Adipocyte (in vitro differentiated cells): ENCODE measurements at regions not wholly inside any gene's neighbourhood (a gene's known extent, or its start where the extent isn't known, plus 50 kb on each side); places are given as distances from the start of the nearest gene placed in this dataset.

Experiments
- DNase-seq: peaks from one replicate; pipeline ENCODE4 v3.0.0-alpha.2; 2015; ENCODE audit warnings: low read depth
- H3K27me3 ChIP-seq: replicated peaks from 2 replicates; pipeline ENCODE4 v1.7.0; 2013; ENCODE audit warnings: mild to moderate bottlenecking, low read length, moderate library complexity; ENCODE audit not compliant: control insufficient read depth, insufficient read depth
- H3K36me3 ChIP-seq: 2 replicates; pipeline ENCODE4 v1.7.0; 2013; ENCODE audit warnings: low read length, mild to moderate bottlenecking, moderate library complexity; ENCODE audit not compliant: control insufficient read depth, insufficient read depth, severe bottlenecking
- H3K4me1 ChIP-seq: 2 replicates; pipeline ENCODE4 v1.7.0; 2013; ENCODE audit warnings: mild to moderate bottlenecking, low read length, moderate library complexity; ENCODE audit not compliant: control insufficient read depth, insufficient read depth
- H3K4me3 ChIP-seq: 2 replicates; pipeline ENCODE4 v1.7.0; 2013; ENCODE audit warnings: mild to moderate bottlenecking, low read length, moderate library complexity
- H3K9ac ChIP-seq: 2 replicates; pipeline ENCODE4 v1.7.0; 2013; ENCODE audit warnings: mild to moderate bottlenecking, low read length, moderate library complexity
- H3K9me3 ChIP-seq: 2 replicates; pipeline ENCODE4 v1.7.0; 2013; ENCODE audit warnings: mild to moderate bottlenecking, low read length, moderate library complexity; ENCODE audit not compliant: control insufficient read depth

DNA sequence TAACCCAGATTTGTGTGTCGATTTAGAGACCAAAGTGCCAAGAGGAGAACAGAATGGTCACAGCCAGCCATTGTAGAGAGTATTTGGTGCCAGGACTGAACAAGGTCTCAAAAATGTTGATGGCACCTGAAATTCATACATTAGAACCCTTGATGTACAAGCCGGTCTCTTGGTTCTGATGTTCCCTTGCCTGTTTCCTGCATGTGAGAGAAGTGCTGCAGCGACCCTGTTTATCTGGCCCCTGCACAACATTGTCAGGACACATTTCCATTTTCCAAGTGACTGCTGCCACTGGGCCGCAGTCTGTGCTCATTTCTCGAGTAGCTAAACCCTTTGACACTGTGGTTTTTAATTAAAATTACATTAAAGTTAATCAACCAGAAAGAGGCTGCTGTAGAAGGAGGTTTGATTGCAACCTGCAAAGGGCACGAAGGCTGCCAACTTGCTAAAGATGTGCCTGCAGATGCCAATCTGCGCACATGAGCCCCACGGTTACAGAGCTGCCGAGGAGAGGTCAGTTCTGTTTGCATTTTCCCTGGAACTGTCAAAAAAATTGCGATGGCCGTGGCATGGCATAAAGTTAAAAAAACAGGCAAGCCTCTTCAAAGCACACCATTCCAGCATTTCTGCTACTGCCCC, 136.4 kb upstream of the CMC1 start:
- Histone ChIP-seq H3K36me3 (no peaks in the 10 kb centered on the region), H3K4me3 (no peak overlapping the region), H3K4me1 (no peaks in the 10 kb centered on the region), H3K9ac (no peak overlapping the region), H3K27me3 (no peaks in the 10 kb centered on the region), H3K9me3 (peaks cover 8% of the 10 kb centered on the region)
- DNase-seq = no peak

DNA sequence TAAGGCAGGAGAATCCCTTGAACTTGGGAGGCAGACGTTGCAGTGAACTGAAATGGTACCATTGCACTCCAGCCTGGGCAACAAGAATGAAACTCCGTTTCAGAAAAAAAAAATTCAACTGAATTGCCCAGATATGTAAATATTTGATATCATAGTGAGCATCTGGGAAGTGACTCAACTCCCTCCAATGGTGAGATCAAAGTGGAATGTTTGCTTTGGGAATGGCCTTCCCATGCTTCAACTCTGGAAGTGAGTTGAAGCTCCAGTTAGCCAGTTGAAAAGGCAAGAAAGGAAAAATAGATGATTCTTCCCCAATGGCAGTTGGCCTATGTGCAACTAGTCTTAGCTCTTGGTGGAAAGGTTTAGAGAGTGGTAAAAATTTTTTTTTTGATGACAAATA, 131.6 kb upstream of the CMC1 start:
- Histone ChIP-seq H3K4me3 (no peak overlapping the region), H3K27me3 (no peaks in the 10 kb centered on the region), H3K4me1 (no peaks in the 10 kb centered on the region), H3K9me3 (no peaks in the 10 kb centered on the region), H3K36me3 (no peaks in the 10 kb centered on the region), H3K9ac (no peak overlapping the region)
- DNase-seq = no peak

DNA sequence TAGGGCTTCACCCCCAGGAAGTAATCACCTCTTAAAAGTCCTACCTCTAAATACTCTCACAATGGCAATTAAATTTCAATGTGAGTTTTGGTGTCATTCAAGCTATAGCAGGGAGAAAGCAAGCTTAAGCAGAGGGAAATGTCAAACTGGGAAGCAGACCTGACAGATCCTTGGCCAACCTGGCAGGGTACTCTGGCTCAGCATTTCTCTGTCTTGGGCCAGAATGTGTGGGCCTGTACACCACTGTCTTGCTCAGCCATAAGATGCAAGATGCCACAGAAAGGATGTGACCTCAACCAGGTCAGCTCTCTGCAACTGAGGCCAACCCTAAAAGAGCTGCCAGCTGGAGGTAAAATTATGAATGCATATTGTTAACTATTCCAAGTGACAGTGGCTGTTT, 130.6 kb upstream of the CMC1 start:
- DNase-seq = no peak
- Histone ChIP-seq H3K4me1 (no peaks in the 10 kb centered on the region), H3K36me3 (no peaks in the 10 kb centered on the region)

DNA sequence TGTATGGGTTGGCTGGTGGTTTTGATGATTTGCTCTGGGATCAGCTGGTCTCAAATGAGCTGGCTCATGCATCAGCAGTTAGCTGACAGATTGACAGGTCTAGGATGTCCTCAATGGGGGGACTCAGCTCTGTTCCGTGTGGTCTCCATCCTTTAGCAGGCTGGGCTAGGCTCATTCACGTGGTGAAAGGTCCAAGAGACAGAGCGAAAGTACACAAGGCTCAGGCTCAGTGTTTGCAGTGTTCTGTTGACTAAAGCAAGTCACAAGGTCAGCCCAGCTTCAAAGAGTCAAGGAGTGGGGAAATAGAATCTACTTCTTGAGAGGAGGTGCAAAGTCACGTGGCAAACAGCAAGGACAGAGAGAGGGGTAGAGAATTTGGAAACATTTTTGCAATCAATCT, 126.5 kb upstream of the CMC1 start:
- Histone ChIP-seq H3K4me3 (no peak overlapping the region), H3K4me1 (no peaks in the 10 kb centered on the region), H3K9me3 (no peaks in the 10 kb centered on the region), H3K9ac (no peak overlapping the region), H3K27me3 (no peaks in the 10 kb centered on the region), H3K36me3 (no peaks in the 10 kb centered on the region)
- DNase-seq = no peak

More for the DNA sequence above, 130.6 kb upstream of the CMC1 start:
- Histone ChIP-seq H3K9me3 (no peaks in the 10 kb centered on the region), H3K4me3 (no peak overlapping the region), H3K27me3 (no peaks in the 10 kb centered on the region), H3K9ac (no peak overlapping the region)

DNA sequence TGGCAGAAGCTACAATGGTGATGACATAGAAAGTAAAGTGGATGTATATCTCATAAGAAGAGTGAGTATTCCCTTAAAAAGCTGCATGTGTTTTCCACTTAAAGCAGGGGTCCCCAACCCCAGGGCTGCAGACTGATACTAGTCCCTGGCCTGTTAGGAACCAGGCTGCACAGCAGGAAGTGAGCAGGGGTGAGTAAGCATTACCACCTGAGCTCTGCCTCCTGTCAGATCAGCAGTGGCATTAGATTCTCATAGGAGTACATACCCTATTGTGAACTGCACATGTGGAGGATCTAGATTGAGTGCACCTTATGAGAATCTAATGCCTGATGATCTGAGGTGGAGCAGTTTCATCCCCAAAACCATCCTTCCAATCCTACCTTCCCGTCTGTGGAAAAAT, 126.1 kb upstream of the CMC1 start:
- no peak for DNase-seq
- Histone ChIP-seq H3K4me1 (no peaks in the 10 kb centered on the region), H3K9me3 (no peaks in the 10 kb centered on the region), H3K9ac (no peak overlapping the region), H3K36me3 (no peaks in the 10 kb centered on the region), H3K4me3 (no peak overlapping the region), H3K27me3 (no peaks in the 10 kb centered on the region)

DNA sequence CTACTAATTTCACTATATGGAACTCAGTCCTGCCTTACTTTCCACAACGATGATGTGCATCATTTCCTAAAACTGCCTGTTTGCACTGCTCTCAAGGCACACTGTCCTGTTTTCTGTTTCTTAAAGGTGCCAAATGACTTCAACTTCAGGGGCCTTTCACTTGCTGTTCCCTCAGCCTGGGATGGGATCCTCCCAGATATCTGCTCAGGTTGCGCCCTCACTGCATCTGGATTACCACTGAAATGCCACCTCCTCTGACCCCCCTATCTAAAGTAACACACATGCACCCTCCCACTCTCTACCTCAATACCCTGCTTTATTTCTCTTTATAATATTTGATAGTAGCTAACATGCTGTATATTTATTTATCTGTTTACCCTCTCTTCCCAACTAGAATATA, 123.8 kb upstream of the CMC1 start:
- no peaks in the 10 kb centered on the region for H3K27me3 ChIP-seq
- DNase-seq = no peak
- no peak overlapping the region for H3K9ac ChIP-seq
- H3K9me3 ChIP-seq = no peaks in the 10 kb centered on the region
- H3K36me3 ChIP-seq = no peaks in the 10 kb centered on the region
- peaks cover 8% of the 10 kb centered on the region for H3K4me1 ChIP-seq
- no peak overlapping the region for H3K4me3 ChIP-seq

DNA sequence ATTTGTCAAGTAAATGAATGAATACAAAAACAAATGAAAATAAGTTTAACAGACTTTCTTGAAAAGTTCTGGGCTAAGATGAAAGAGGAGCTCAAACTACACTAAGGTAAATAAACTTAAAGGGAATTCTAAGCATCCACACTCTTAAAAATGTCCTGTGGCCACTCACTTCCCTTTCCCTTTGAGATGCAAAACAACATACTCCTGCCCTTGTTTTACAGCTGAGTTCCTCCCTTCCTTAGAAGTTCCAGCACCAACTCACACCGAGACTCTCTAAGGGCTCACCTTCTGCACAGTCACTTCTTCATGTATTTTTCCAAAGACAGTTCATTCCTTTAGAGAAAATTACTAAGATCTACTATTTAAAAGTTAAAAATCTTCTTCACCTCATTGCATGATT, 123.3 kb upstream of the CMC1 start:
- H3K36me3 ChIP-seq = no peaks in the 10 kb centered on the region
- H3K4me3 ChIP-seq = no peak overlapping the region
- H3K9me3 ChIP-seq = no peaks in the 10 kb centered on the region
- H3K9ac ChIP-seq = no peak overlapping the region
- no peaks in the 10 kb centered on the region for H3K27me3 ChIP-seq
- no peak for DNase-seq
- peaks cover 8% of the 10 kb centered on the region for H3K4me1 ChIP-seq

DNA sequence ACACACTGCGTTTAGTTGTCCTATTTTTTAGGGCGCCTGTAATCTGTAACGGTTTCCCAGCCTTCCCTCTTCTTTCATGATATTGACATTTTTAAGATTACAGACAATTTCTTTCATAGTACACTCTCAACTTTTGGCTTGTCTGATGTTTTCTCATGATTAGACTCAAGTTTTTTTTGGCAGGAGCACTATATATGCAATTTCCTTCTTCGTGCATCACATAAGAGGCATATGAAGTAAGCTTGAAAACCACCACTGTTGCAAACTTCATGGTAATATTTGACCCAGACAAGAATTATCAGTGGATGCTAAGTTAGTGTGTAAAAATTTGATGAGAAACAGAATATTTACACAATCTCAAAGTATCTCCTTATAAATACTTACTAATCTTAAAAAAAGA, 119.2 kb upstream of the CMC1 start:
- H3K9ac ChIP-seq = no peak overlapping the region
- H3K4me1 ChIP-seq = peaks cover 8% of the 10 kb centered on the region
- peak; percentile 31 for DNase-seq
- H3K36me3 ChIP-seq = no peaks in the 10 kb centered on the region
- no peak overlapping the region for H3K4me3 ChIP-seq
- no peaks in the 10 kb centered on the region for H3K27me3 ChIP-seq
- H3K9me3 ChIP-seq = no peaks in the 10 kb centered on the region

DNA sequence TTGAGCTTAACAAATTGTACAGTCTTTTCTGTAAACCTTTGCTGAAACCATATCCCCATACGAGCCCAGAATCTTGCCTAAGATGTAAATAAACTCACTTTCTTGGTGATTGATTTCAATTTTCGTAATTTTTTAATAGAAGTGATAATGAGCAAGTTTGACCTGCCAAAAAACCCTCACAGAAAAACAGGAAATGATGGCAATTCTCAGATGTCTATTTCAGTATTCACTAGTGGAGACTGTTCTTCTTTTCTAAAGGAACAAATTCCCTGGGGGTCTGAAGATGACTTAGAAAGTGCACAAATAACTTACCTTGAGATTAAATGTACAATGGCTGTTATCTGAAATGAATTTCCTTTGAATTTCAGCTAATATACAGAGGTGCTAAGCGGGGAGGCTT, 116.5 kb upstream of the CMC1 start:
- H3K4me3 ChIP-seq = no peak overlapping the region
- peaks cover 8% of the 10 kb centered on the region for H3K4me1 ChIP-seq
- H3K9ac ChIP-seq = no peak overlapping the region
- no peaks in the 10 kb centered on the region for H3K9me3 ChIP-seq
- H3K27me3 ChIP-seq = no peaks in the 10 kb centered on the region
- no peaks in the 10 kb centered on the region for H3K36me3 ChIP-seq
- DNase-seq = no peak

DNA sequence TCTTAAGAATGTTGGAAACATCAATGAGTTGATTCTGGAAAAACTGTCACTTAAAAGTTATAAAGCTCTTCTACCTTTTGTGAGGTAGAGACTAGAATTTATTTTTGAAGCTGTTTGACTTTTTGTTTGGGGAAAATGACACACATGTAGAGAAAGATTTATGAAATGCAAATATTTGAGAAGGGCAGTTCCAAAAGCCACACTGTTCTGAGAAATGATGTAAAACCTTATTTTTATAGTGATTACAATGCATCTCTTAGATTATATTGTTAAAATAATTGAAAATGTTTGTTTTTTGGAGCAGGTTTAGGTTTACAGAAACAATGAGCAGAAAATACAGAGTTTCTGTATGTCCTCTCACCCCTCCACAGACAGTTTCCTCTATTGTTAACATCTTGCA, 116.1 kb upstream of the CMC1 start:
- Histone ChIP-seq H3K9ac (no peak overlapping the region), H3K27me3 (no peaks in the 10 kb centered on the region), H3K9me3 (no peaks in the 10 kb centered on the region), H3K4me3 (no peak overlapping the region), H3K36me3 (no peaks in the 10 kb centered on the region), H3K4me1 (peaks cover 8% of the 10 kb centered on the region)
- DNase-seq = no peak

DNA sequence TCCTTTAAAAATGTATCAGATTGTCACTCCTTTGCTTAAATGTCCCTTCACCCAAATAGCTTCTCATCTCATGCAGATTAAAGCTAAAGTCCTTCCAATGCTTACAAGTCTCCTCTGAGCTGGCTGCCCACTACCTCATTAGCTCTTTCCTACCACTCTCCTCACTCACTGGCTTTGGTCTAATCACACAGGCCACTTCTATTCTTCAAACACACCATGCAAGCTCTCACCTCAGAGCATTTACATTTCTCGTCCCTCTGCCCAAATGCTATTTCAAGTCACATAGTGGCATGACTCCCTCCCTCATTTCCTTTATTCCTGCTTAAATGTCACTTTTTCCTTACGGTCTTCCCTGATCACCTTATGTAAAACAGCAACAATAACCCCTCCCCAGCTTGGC, 110.6 kb upstream of the CMC1 start:
- Histone ChIP-seq H3K27me3 (no peaks in the 10 kb centered on the region), H3K9ac (no peak overlapping the region), H3K9me3 (no peaks in the 10 kb centered on the region), H3K4me3 (no peak overlapping the region), H3K4me1 (no peaks in the 10 kb centered on the region), H3K36me3 (no peaks in the 10 kb centered on the region)
- no peak for DNase-seq

DNA sequence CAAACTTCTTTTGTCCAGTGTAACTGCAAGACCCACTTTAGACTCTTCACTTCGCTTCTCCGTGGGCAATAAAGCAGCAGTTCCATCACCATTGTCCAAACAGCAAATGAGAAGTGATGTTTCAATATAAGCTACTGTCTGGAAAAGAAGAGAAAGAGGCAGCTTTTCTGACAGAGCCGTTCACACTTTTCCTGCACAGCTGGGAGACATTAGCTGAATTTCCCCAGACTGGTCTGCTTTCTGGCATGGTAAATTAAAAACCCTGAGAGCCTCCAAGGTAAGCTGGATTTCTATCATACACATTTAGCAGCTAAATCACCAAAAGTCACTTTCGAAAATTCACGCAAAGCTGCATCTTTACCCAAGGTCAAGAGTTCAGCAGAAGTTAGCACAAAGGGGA, 108.5 kb upstream of the CMC1 start:
- Histone ChIP-seq H3K27me3 (no peaks in the 10 kb centered on the region), H3K36me3 (no peaks in the 10 kb centered on the region), H3K4me1 (no peaks in the 10 kb centered on the region), H3K4me3 (no peak overlapping the region), H3K9ac (no peak overlapping the region), H3K9me3 (no peaks in the 10 kb centered on the region)
- no peak for DNase-seq
